Loucy (cell line): ENCODE measurements at regions not wholly inside any gene's neighbourhood (a gene's known extent, or its start where the extent isn't known, plus 50 kb on each side); places are given as distances from the start of the nearest gene placed in this dataset.

Experiments
- CTCF ChIP-seq: fragments of 200-600 bp; sonication (generic); conservative IDR thresholded peaks from 2 replicates; pipeline ENCODE4 v1.5.1; 2014; ENCODE audit warnings: mild to moderate bottlenecking, antibody characterized with exemption, low read length
- EZH2phosphoT487 ChIP-seq: fragments of 200-600 bp; IDR thresholded peaks from 2 replicates; pipeline ENCODE4 v1.6.1; 2018; ENCODE audit warnings: antibody characterized with exemption, mild to moderate bottlenecking, moderate library complexity, borderline replicate concordance

GRCh38 chr14:98194821-98195220 lies 1077.2 kb downstream of the BCL11B start:
- TF ChIP-seq CTCF (no peak), EZH2phosphoT487 (no peak)
